GM11168 (cell line): ENCODE measurements at regions not wholly inside any gene's neighbourhood (a gene's known extent, or its start where the extent isn't known, plus 50 kb on each side); places are given as distances from the start of the nearest gene placed in this dataset.

Experiments
- in situ Hi-C: fragments of 300-500 bp; cut with MboI; formaldehyde crosslinking; loops from one replicate; pipeline ENCODE4 v1.12.0; 2022; ENCODE audit warnings: low sequenced_read_pairs; ENCODE audit not compliant: unreplicated experiment

DNA sequence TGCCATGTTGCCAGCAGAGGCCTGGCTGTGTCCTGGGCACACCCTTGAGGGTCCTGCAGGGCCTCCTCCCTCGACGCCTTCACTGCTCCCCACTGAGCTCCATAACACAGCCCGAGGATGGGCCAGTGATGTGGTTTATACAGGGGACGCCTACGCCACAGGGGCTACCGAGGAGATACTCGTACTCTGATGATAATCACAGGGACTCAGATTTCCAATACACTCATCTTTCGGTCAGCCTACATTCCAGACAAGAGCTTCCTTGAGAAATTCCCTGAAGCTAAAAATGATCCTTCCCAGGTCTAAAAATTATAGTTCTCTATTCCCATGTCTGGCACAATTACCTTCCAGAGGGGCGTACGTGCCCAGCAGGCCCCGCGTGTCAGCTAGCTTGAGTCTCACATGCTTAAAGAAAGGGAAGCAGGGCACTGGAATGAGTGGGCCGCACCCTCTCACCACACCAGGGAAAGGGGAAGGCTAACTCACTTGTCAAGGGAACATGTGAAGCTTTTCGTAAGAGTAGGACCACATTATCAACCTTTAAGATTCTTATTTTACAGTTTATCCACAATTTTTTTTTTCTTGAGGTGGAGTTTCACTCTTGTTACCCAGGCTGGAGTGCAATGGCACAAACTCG, 159.5 kb upstream of the NDUFV2 start:
- in situ Hi-C loops = no loop called here

DNA sequence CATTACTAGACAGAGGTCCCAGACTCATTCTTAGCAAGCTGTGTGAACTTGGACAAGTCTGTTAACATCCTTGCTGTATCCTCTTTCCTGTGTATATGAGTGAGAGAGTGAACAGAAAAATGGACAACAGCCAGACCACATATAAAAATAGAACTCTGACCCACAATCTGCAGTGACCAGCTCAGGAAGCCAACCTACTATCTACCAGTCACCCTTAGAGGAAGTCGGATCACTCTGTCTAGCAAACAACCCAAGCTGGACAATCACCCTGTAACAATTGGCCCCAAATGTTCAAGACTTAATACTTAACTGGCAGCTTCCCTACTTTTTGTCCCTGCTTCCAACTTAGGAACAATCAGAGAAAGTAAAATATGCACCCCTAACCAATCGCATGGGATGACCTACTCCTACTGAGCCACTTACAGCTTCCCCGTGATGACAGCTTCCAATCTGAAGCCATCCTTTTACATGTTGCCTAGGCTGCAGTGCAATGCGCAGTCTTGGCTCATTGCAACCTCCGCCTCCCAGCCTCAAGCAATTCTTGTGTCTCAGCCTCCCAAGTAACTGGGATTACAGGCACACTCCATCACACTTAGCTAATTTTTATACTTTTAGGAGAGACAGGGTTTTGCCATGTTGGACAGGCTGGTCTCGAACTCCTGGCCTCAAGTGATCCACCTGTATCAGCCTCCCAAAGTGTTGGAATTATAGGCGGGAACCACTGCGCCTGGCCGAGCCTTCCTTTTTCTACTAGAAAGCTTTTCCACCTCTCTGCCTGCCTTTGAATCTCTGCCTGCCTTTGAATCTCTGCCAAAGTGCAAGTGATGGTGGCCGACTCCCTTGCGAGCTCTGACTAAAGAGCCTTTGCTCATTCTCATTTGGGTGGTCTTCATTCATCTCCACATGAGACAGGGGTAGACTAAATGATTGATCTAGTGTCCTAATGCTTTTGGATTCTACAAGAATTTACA, 158.3 kb upstream of the NDUFV2 start:
- in situ Hi-C loops = no loop called here

DNA sequence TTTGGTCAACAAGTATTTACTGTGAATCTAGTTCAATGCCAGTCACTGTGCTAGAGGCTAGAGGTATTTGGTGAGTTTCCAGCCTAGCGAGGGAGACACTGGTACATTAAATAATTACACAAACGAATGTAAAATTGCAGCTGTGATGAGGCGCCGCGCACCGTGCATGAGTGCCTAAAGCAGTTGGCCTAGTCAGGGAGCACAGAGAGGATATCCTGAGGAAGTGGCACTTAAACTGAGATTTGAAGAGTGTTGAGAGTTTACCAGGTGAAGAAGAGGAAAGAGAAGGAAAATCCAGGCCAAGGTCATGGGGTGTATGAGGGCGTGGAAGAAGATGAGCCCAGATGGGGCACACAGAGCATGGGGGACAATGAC, 157.6 kb upstream of the NDUFV2 start:
- in situ Hi-C loops = no loop called here

DNA sequence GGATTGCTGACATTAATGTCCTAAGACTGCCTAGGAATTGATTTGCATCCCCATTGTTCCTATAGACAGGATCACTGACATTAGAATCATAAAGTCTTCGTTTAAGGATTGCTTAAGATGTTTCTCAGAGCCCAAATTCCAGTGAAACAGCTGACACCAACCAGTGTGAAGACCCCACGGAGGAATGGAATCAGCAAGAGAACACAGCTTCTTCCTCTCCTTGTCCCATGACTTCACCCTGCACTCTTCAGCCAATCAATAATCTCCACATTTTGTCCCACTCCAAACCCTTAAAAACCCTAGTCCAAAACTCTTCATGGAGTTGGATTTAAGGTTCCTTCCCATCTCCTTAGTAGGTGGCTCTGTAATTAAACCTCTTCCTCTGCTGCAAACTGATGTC, 157.0 kb upstream of the NDUFV2 start:
- in situ Hi-C loops = no loop called here

DNA sequence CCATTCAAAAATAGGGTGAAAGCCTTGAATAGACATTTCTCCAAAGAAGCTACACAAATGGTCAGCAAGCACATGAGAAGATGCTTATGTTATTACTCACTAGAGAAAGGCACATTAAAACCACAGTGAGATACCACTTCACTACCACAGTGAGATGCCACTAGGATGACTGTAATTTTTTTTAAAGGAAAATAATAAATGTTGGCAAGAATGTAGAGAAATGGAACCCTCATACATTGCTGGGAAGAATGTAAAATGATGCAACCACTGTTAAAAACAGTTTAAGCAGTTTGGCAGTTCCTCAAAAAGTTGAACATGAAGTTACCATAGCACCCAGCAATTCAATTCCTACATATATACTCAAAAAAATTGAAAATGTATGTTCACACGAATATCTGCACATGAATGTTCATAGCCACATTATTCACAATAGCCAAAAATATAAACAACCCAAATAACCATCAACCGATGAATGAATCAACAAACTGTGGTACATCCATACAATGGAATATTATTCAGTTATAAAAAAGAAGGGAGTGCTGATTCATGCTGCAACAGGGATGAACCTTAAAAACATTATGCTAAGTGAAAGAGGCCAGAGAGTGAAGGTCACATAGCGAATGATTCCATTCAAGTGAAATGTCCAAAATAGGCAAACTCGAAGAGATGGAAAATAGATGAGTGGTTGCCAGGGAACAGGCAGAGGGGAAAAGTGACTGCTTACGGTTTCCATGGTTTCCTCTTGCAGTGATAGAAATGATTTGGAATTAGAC, 156.2 kb upstream of the NDUFV2 start:
- in situ Hi-C loops = no loop called here

DNA sequence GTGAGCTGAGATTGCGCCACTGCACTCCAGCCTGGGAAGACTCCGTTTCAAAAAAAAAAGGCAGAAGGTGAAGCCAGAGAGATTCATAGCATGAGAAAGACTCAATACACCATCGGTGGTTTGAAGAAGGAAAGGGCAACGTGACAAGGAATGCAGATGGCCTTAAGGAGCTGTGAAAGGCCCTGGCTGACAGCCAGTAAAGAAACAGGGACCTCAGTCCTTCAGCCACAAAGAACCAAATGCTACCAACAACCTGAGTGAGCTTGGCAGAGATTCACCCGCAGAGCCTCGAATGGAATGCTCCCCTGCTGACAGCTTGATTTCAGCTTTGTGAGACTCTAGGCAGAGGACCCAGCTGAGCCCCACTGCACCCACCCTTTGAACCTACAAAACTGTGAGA, 154.9 kb upstream of the NDUFV2 start:
- in situ Hi-C loops = no loop called here

DNA sequence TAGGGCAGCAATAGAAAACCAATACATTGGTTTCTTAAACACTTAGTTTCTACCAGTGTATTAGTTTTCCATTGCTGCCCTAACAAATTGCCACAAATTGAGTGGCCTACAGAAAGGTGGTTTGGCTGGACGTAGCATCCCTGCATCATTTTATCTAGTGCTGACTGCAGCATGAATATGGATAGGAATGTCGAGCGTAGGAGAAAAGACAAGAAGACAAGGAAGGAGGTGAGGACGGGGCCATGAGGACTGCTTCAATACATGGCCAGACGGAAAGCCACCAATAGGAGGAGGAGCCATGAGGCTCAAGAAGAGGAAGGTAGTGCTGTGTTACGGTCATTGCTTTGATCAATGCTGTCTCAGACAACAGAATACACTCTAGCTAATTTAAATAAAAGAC, 154.5 kb upstream of the NDUFV2 start:
- in situ Hi-C loops = no loop called here

DNA sequence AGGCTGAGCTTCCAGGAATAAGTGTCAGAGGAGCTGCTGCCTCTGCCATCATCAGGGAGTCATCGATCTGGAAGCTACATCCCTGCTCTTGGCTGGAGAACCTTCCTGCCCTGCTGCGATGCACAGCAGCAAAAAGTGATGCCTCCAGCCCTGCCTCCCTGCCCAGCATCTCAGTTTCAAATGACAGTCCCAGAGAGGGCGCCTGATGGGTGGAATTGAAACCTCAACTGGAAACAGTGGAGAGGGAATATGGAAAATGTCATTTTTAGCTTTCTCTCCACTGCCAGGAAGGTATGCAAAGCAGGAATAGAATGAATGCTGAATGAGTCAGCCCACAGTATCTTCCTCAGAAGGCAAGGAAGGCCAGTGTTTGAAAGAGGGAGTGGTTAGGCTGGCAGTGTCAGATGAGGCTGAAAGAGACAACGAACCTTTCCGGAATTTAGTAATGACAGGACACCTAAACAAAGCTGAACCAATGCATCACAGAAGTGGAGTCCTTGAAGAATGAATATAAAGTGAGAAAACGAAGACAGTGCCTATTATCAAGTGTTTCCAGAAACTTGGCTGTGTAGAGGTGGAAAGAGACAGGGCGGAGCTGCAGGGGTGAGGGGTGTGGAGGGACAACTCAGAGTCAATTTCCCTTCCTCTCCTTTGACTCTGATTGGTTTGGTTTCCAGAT, 153.9 kb upstream of the NDUFV2 start:
- in situ Hi-C loops = no loop called here

DNA sequence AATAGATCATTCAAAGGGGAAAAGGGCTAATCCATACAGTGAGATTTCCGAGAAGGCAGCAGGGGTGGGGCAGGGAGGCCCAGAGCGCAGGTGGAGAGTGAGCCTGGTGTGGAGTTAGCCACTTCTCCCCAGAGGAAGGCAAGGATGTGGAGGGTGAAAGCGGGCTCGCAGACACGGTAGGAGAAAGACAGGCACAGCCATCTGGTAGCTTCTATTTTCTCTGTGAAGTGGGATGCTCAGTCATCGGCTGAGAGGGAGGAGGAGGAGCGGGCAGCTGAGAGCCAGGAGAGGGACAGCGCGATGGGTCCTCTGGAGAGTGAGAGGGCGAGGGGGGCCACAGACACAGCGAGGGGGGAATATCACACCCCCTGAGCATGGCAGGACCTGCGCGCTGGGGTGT, 153.3 kb upstream of the NDUFV2 start:
- in situ Hi-C loops = no loop called here

DNA sequence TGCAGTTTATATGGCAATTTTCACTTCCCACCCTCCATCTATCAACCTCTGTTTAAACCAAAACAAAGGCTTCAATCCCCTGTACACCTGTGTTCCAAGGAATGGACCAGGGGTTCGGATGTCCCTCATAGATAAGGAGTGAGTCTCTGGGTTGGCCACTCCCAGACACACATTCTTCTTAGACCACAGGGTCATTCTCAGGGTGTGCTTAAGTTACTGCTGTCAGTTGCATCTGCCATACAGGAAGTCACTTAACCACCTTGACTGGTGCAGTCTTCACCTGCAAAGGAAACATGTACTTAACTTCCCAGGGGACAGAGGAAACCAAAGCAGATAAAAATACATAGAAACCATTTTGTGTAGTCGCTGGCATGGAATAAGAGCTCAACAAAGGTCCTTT, 151.0 kb upstream of the NDUFV2 start:
- in situ Hi-C loops = no loop called here

DNA sequence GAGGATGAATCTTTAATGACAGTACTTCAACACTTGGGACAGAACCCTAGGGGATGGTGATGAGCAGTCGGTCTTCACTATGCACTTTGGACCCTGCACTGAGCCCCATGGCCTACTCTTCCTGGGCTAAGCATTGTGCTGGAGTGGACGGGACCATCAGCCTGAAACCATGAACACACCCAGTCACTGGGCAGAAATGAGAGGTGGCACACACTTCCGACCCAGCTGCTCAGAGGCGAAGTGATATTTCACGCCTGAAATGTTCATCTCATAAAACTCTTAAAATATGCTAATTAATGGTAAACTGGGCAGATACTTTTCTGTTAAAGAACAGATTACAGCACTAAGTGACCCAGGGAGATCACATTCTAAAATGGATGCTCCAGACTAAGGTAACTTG, 150.3 kb upstream of the NDUFV2 start:
- in situ Hi-C loops = no loop called here

DNA sequence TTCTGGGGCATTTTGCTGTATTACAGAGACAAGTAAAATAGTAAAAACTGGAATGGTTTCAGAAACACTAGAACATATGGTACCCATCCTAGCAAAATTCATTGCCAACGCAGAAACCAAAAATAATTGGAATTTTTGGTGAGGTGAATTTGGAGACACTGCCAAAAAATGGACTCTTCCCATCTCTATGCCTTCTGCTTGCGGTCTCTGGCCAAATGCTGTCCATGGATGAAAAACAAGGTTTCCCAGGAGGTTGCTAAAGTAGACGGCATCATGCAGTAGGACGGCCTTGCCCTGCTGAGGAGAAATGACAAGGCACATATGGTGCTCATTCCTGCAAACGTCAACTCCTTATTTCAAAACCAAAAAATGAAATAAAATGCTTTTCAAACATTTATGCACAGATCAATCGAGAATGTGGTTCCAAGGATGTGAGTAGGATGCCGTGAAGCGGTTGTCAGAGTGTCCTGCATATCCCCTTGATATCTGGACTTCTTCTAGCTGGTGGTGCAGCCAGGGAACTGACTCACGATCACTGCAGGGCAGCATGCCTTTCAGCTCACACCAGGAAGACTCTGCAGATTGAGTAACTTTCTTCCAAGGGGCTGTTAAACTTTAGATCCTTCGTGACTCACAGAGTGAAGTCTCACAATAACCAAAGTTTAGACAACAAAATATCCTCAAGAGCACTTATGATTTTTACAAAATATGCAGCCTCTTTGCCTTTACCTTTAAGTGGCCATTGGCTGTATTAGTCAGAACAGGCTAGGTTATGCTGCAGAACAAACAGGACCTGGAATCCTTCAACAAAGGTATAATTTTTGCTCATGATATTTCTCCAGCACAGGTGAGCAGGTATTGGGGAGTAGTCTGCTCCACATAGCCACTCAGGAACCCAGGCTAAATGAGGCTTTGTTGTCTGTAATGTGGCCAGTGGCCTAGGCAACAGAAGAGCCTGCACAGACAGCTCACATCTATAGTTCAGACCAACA, 149.4 kb upstream of the NDUFV2 start:
- in situ Hi-C loops = no loop called here

DNA sequence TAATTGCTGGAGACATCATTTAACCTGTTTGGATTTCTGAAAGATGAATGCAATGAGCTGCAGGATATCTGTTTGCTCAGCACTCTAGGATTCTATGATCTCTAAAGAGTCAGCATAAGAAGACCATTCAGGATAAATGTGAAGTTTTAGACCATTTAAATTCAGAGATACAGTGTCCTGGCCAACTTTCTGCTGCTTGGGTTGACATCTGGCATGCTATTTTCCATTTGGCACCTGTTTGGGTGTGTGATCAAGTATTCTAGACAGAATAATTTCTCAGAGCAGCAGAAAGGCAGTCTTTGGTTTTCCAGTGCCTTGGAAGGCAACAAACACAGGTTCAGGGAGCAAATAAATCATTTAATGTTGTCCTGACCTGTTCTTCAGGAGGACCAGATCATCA, 144.8 kb upstream of the NDUFV2 start:
- in situ Hi-C loops = no loop called here

DNA sequence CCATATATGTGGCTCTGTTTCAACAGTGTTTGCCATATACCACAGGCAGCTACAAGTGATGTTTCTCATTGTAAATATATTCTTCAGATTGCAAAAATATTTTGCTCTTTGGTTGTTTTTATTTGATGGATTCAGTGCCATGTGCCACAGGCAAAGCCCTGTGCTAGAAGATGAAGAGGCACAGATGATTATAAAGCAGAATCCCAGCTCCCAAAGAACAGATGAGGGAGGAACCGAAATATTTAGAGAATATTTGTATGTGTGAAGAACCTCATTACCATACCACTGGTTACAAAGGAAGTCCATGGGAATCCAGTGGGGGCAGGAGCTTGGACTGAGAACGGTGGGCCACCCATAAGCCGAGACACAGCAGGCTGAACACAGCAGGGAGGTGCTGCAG, 143.8 kb upstream of the NDUFV2 start:
- in situ Hi-C loops = no loop called here

DNA sequence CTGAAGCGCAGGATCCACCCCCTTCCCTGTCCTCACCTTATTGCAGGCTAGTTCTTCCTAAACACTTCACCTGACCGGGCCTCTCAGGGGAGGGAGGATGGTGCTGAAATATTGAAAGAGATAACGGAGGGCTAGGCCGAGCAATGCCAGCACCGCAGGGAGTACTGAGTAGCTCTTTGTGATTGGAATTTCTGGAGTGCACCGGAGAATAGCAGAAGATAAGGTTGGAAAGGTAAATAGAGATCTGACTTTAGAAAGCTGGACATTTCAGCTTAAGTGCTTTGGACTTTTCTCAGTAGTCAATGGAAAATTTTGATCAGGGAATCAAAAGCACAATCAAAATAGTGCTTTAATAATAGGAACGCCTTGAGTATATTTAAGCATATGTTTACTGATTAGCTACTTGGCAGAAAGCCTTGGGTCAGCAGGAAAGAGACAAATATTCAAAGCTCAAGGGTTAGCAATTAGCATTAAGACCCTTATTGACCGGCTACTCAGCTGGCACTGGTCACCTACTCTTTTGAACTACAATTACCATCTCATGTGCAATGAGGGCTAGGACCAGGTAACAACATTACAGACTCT, 142.9 kb upstream of the NDUFV2 start:
- in situ Hi-C loops = no loop called here

DNA sequence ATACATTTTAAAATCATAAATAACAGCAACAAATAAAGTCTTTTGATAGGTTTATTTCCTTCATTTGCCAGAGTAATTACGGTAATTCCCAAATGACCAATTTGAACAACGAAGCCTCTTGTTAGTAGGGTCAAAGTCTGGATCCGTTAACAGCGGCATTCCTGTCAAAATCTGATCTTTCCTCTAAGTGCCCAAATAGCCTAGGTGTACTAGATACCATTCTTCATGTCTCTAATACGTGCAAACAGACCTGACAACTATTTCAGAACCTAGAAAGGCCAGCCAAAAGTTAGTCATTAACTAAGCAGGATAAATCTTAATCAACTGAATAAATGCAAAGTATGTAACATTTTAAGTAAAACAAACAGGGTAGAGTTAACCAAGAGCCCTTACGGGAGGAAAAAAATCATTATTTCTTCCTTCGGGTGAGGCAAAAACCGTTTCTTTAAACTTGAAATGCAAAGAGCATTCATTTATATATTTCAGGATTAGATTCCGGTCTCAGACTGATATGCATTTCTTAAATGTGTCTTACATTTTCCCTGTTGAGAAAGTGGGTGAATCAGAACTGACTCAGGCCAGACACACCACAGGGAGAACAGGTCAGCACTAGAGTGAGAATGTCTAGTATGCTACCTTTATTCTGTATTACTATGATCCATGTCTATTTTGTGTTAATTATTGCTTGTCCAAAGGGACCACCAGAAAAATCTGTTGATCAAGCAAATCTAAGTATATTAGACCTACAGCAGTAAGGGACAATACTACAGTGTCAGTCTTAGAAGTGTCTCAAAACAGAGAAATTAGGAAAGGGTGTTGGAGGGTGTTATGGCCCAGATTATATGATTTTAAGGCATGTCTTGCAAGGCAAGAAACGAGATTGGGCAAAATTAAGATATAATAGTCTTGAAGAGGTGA, 141.5 kb upstream of the NDUFV2 start:
- in situ Hi-C loops = no loop called here

DNA sequence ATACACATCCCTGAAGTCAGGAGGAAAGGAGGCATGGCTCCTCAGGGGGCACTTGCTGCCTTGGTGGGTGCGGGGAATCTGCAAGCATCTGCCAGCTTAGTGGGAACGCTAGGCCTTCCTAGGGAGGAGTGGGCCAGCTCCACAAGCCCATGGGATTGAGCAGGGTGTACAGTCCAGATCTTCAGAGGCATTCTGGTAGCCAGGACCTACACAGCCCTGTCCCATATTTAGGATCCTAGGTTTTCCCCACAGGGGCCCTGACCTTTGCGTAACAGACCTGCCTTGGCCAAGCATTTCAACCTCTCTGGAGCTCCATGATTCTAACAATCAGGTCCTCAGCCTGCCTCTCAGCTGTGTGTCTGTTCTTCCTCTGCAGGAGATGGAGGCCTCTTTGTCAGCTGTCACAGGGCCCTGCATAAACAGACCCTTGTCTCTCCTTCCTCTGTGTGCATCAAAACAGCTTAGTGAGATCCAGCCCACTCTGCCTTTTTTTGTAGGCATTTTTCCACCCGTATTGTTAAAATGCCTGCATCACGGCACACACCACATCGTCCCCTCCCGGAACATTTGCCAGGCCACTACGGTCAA, 140.2 kb upstream of the NDUFV2 start:
- in situ Hi-C loops = no loop called here
